Hepatocyte (in vitro differentiated cells): ENCODE measurements at regions not wholly inside any gene's neighbourhood (a gene's known extent, or its start where the extent isn't known, plus 50 kb on each side); places are given as distances from the start of the nearest gene placed in this dataset.

Experiments
- EZH2 ChIP-seq: fragments of 200-600 bp; sonication (generic); IDR thresholded peaks from 2 replicates; pipeline ENCODE4 v1.6.1; 2016; ENCODE audit warnings: antibody characterized with exemption, mild to moderate bottlenecking, borderline replicate concordance
- EZH2phosphoT487 ChIP-seq: fragments of 200-600 bp; sonication (generic); IDR thresholded peaks from one replicate; pipeline ENCODE4 v1.6.1; 2018; ENCODE audit warnings: antibody characterized with exemption, mild to moderate bottlenecking, low read depth, moderate library complexity; ENCODE audit not compliant: unreplicated experiment, severe bottlenecking
- TF ChIP-seq, protein P1 (sequence below): fragments of 200-600 bp; sonication (generic); IDR thresholded peaks from 2 replicates; pipeline ENCODE4 v1.5.1; 2016; ENCODE audit warnings: antibody characterized with exemption, mild to moderate bottlenecking; ENCODE audit not compliant: poor library complexity

DNA sequence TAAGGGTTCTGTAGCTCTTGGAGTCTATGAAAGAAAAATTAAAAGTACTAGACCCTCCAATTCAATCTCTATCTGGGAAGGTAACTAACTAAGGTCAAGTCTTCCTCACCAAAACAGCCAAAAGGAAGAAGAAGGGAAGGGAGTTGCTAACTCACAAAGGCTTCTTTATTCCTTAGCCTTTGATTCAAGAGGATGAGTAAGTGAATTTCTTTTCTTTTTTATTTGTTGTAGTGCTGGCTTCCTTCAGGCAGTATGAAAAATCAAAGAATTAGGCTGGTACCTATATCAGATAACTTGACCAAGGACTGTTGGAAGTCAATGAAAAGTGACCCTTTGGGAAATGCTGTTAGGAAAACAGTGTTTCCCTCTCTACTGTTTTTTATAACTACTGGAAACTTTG is 144.4 kb upstream of the NRIP1 start:
- TF ChIP-seq, protein P1, sequence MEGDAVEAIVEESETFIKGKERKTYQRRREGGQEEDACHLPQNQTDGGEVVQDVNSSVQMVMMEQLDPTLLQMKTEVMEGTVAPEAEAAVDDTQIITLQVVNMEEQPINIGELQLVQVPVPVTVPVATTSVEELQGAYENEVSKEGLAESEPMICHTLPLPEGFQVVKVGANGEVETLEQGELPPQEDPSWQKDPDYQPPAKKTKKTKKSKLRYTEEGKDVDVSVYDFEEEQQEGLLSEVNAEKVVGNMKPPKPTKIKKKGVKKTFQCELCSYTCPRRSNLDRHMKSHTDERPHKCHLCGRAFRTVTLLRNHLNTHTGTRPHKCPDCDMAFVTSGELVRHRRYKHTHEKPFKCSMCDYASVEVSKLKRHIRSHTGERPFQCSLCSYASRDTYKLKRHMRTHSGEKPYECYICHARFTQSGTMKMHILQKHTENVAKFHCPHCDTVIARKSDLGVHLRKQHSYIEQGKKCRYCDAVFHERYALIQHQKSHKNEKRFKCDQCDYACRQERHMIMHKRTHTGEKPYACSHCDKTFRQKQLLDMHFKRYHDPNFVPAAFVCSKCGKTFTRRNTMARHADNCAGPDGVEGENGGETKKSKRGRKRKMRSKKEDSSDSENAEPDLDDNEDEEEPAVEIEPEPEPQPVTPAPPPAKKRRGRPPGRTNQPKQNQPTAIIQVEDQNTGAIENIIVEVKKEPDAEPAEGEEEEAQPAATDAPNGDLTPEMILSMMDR, result no peak
- TF ChIP-seq EZH2phosphoT487 (no peak), EZH2 (no peak)
